Type B pancreatic cell (in vitro differentiated cells): ENCODE measurements at regions not wholly inside any gene's neighbourhood (a gene's known extent, or its start where the extent isn't known, plus 50 kb on each side); places are given as distances from the start of the nearest gene placed in this dataset.

Experiments used
- DNase-seq: peaks from one replicate; pipeline ENCODE4 v3.0.0; 2021; ENCODE audit warnings: mixed read lengths; ENCODE audit not compliant: unreplicated experiment; ENCODE audit errors: extremely low spot score
- H3K27ac Mint-ChIP-seq: 2 replicates; pipeline ENCODE4 v1.8.0; 2021; ENCODE audit warnings: mild to moderate bottlenecking, mixed read lengths
- H3K27me3 Mint-ChIP-seq: 2 replicates; pipeline ENCODE4 v1.8.0; 2021; ENCODE audit warnings: mixed read lengths
- H3K36me3 Mint-ChIP-seq: 2 replicates; pipeline ENCODE4 v1.8.0; 2021; ENCODE audit warnings: mixed read lengths
- H3K4me1 Mint-ChIP-seq: one replicate; pipeline ENCODE4 v1.8.0; 2021; ENCODE audit warnings: mixed read lengths; ENCODE audit not compliant: unreplicated experiment
- H3K4me3 Mint-ChIP-seq: 2 replicates; pipeline ENCODE4 v1.8.0; 2021; ENCODE audit warnings: mild to moderate bottlenecking, mixed read lengths
- H3K9me3 Mint-ChIP-seq: 2 replicates; pipeline ENCODE4 v1.8.0; 2021; ENCODE audit warnings: mixed read lengths
- CTCF ChIP-seq: fragments of 200-600 bp; sonication (generic); conservative IDR thresholded peaks from 2 replicates; pipeline ENCODE4 v1.5.0; 2021; ENCODE audit warnings: antibody characterized with exemption, mild to moderate bottlenecking

GRCh38 chr9:25226901-25227686 is 451.1 kb downstream of the TUSC1 start:
- no peaks in the 10 kb centered on the region for H3K27me3 Mint-ChIP-seq
- no peaks in the 10 kb centered on the region for H3K9me3 Mint-ChIP-seq
- no peaks in the 10 kb centered on the region for H3K4me1 Mint-ChIP-seq
- H3K4me3 Mint-ChIP-seq = no peak overlapping the region
- TF ChIP-seq CTCF = no peak
- H3K36me3 Mint-ChIP-seq = no peaks in the 10 kb centered on the region
- H3K27ac Mint-ChIP-seq = no peak overlapping the region
- DNase-seq = no peak

- Mint-ChIP-seq H3K9me3 (no peaks in the 10 kb centered on the region), H3K36me3 (no peaks in the 10 kb centered on the region), H3K4me1 (no peaks in the 10 kb centered on the region), H3K27ac (no peak overlapping the region), H3K4me3 (no peak overlapping the region), H3K27me3 (no peaks in the 10 kb centered on the region)
- TF ChIP-seq CTCF = no peak
- no peak for DNase-seq
Observed at GRCh38 chr9:25225938-25226760, 452.1 kb downstream of the TUSC1 start.

- Mint-ChIP-seq H3K9me3 (no peaks in the 10 kb centered on the region), H3K36me3 (no peaks in the 10 kb centered on the region)
Observed at GRCh38 chr9:25224996-25225395, 453.2 kb downstream of the TUSC1 start.

GRCh38 chr9:25224309-25224708 is 453.9 kb downstream of the TUSC1 start:
- Mint-ChIP-seq H3K9me3 (no peaks in the 10 kb centered on the region), H3K4me3 (no peak overlapping the region), H3K27ac (no peak overlapping the region), H3K36me3 (no peaks in the 10 kb centered on the region), H3K4me1 (no peaks in the 10 kb centered on the region), H3K27me3 (no peaks in the 10 kb centered on the region)
- DNase-seq = no peak
- TF ChIP-seq CTCF = peak; percentile 51

More at GRCh38 chr9:25224996-25225395, 453.2 kb downstream of the TUSC1 start:
- Mint-ChIP-seq H3K27me3 (no peaks in the 10 kb centered on the region), H3K4me3 (no peak overlapping the region), H3K4me1 (no peaks in the 10 kb centered on the region), H3K27ac (no peak overlapping the region)
- DNase-seq = no peak
- TF ChIP-seq CTCF = no peak

- Mint-ChIP-seq H3K4me3 (no peak overlapping the region), H3K4me1 (peaks cover 4% of the 10 kb centered on the region), H3K36me3 (no peaks in the 10 kb centered on the region), H3K27ac (no peak overlapping the region), H3K9me3 (no peaks in the 10 kb centered on the region), H3K27me3 (no peaks in the 10 kb centered on the region)
- no peak for TF ChIP-seq CTCF
- DNase-seq = no peak
Observed at GRCh38 chr9:25212361-25212760, 465.9 kb downstream of the TUSC1 start.
